Endothelial cell of umbilical vein (primary cell): ENCODE measurements at regions not wholly inside any gene's neighbourhood (a gene's known extent, or its start where the extent isn't known, plus 50 kb on each side); places are given as distances from the start of the nearest gene placed in this dataset.

Experiments used
- CTCF ChIP-seq, 2 donors: IDR thresholded peaks; 1 replicate in 1 of 2; 2 replicates in 1 of 2; pipeline ENCODE4 v1.5.1; 2011; ENCODE audit warnings: low read length in 2 of 2, mild to moderate bottlenecking in 2 of 2, moderate library complexity in 2 of 2, control low read depth in 1 of 2, inconsistent platforms in 1 of 2, low read depth in 1 of 2; ENCODE audit not compliant: insufficient read depth in 1 of 2; ENCODE audit errors: extremely low read depth in 1 of 2
- EZH2 ChIP-seq: IDR thresholded peaks from 2 replicates; pipeline ENCODE4 v1.6.1; 2012; ENCODE audit warnings: borderline replicate concordance, low read depth, mild to moderate bottlenecking, moderate library complexity, low read length, inconsistent platforms; ENCODE audit not compliant: severe bottlenecking
- FOS ChIP-seq: IDR thresholded peaks from 2 replicates; pipeline ENCODE4 v1.6.1; 2011; ENCODE audit warnings: mild to moderate bottlenecking, low read length, moderate library complexity, borderline replicate concordance; ENCODE audit not compliant: insufficient read depth
- GATA2 ChIP-seq: IDR thresholded peaks from 2 replicates; pipeline ENCODE4 v1.7.0; 2011; ENCODE audit warnings: low read depth, mild to moderate bottlenecking, moderate library complexity, mixed read lengths, low read length; ENCODE audit not compliant: insufficient read length, insufficient read depth
- JUN ChIP-seq: IDR thresholded peaks from 2 replicates; pipeline ENCODE4 v1.6.1; 2011; ENCODE audit warnings: borderline replicate concordance, low read depth; ENCODE audit not compliant: insufficient read length, insufficient read depth
- MAX ChIP-seq: IDR thresholded peaks from 2 replicates; pipeline ENCODE4 v1.6.1; 2011; ENCODE audit not compliant: insufficient read depth, insufficient read length
- POLR2A ChIP-seq: IDR thresholded peaks from 2 replicates; pipeline ENCODE4 v1.6.1; 2012; ENCODE audit warnings: low read depth, mild to moderate bottlenecking, control low read depth, low read length
- POLR2AphosphoS5 ChIP-seq: IDR thresholded peaks from 2 replicates; pipeline ENCODE4 v1.6.1; 2012; ENCODE audit warnings: low read depth, mild to moderate bottlenecking, control low read depth, low read length, moderate library complexity; ENCODE audit not compliant: insufficient read depth

- TF ChIP-seq MAX (no peak), CTCF (IDR thresholded peaks at IDR 0.05; ENCODE audit: extremely low read depth in 1 of 2, insufficient read depth in 1 of 2, low read depth in 1 of 2, low read length in 2 of 2) (no peak), POLR2A (no peak), EZH2 (no peak), GATA2 (no peak), FOS (no peak), JUN (no peak), POLR2AphosphoS5 (no peak)
Observed at GRCh38 chr22:22974156-22974555, 86.5 kb downstream of the IGLL5 start.
